ENCODE measurements at regions not wholly inside any gene's neighbourhood (a gene's known extent, or its start where the extent isn't known, plus 50 kb on each side); places are given as distances from the start of the nearest gene placed in this dataset.

DNA sequence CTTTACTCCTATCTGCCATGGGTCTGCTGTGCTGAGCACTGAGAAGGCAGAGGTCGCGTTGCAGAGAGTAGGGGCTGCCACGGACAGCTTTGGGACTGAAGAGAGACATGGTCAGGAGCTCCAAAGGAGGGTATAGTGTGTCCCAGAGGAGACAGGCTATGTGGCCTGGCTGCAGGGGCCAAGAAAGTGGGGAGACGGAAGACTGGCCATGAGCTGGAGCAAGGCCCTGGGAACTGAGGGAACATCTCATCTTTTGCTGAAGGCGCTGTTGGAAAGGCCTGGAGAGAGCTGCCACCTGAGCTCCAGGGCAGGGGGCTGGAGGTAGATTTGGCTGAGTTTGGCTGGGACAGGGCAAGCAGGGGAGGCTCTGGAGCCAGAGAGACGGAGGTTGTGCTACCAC lies 55.8 kb upstream of the AJAP1 start:
- DNase-seq = no peak

DNA sequence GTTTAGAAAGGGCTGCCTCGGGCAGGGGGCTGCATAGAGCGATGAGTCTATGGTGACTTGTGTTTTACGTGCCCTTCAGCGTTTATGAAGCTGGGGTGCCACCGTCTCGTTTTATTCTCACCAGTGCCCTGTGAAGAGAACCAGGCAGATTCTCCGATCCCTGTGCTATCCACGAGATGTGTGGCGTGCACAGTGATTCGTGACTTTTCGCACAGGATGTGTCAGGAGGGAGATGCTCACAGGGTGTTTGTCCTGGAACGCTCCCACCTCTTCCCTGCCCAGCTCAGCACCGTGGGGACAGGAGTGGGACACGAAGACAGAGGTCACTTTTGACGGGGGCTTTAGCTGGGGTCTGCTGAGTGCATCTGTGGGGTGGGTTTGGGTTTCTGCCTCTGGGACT lies 54.9 kb upstream of the AJAP1 start:
- DNase-seq = no peak

GRCh38 chr1:4599951-4600481 lies 54.4 kb upstream of the AJAP1 start:
- no peak for DNase-seq

GRCh38 chr1:4600615-4601460 lies 53.6 kb upstream of the AJAP1 start:
- no peak for DNase-seq

- DNase-seq = no peak
Measured at GRCh38 chr1:4601941-4602340, 52.5 kb upstream of the AJAP1 start.

GRCh38 chr1:4602462-4603294 lies 51.7 kb upstream of the AJAP1 start:
- DNase-seq = no peak

DNA sequence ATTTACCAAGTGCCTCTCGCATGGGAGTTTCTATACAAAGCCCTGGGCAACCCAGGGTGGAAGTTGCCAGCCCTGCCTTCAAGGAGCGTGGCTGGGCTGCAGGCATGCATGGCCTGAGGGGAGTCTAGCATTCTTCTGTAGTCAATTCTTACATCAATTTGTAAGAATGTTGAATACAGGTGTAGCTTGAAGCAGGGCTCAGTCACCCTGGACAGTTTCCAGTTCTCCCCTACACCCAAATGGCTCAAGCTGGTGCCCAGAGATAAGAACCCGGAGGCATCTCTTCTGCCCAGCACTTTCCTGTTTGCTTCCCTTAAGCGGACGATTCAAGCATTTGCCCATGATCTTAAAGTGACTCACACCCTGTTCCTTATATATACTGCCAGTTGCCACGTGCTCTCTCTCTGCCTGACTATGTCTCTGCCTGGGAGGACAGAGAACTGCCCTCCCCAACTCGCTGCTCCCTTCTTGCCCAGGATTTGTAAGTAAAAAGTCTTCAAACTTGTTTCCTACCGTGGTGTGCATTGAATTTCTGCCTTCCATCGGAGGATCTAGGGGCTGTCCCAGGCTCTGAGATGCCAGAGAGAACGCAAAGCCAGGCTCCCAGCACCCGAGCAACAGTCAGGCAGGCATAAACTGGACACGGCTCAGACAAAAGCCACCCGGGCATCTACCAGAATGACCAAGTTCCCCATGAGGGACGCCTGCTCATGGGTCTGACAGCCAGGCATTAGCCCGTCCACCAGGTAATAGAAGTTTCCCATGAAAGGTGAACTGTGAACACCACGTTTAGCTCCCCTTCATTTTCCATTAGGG lies 50.9 kb upstream of the AJAP1 start:
- no peak for DNase-seq

All from right hindlimb (tissue), 1 donor.